ENCODE measurements at regions not wholly inside any gene's neighbourhood (a gene's known extent, or its start where the extent isn't known, plus 50 kb on each side); places are given as distances from the start of the nearest gene placed in this dataset.

GRCh38 chr3:177250151-177250550 lies 52.9 kb upstream of the TBL1XR1 start:
- no peak for TF ChIP-seq CTCF (conservative IDR thresholded peaks at IDR 0.05)
- no peak for TF ChIP-seq EZH2 (IDR thresholded peaks at IDR 0.05; ENCODE audit: low read depth)

Data from PC-9 (cell line).